Uterus (tissue), 3 donors: ENCODE measurements at regions not wholly inside any gene's neighbourhood (a gene's known extent, or its start where the extent isn't known, plus 50 kb on each side); places are given as distances from the start of the nearest gene placed in this dataset.

ENCODE experiments used
- DNase-seq, 2 donors: peaks; one replicate each; pipeline ENCODE4 v3.0.0-alpha.2; 2019 to 2020
- H3K27ac ChIP-seq, 2 donors: fragments of 200-600 bp; sonication (generic); 1 replicate in 1 of 2; 2 replicates in 1 of 2; pipeline ENCODE4 v1.5.1; 2016 to 2018
- H3K27me3 ChIP-seq, 2 donors: fragments of 200-600 bp; sonication (generic); one replicate each; pipeline ENCODE4 v1.5.1; 2018 to 2019; ENCODE audit warnings: control low read depth in 1 of 2
- H3K36me3 ChIP-seq, 2 donors: fragments of 200-600 bp; sonication (generic); one replicate each; pipeline ENCODE4 v1.5.1; 2019; ENCODE audit warnings: control low read depth in 1 of 2
- H3K4me1 ChIP-seq, 2 donors: fragments of 200-600 bp; sonication (generic); one replicate each; pipeline ENCODE4 v1.5.1; 2018 to 2019; ENCODE audit warnings: control low read depth in 1 of 2
- H3K4me3 ChIP-seq, 2 donors: fragments of 200-600 bp; sonication (generic); 1 replicate in 1 of 2; 2 replicates in 1 of 2; pipeline ENCODE4 v1.5.1; 2018 to 2019; ENCODE audit warnings: mild to moderate bottlenecking in 1 of 2
- H3K9me3 ChIP-seq, 2 donors: fragments of 200-600 bp; sonication (generic); one replicate each; pipeline ENCODE4 v1.5.1; 2019; ENCODE audit warnings: control low read depth in 1 of 2
- CTCF ChIP-seq, 4 experiments: fragments of 200-600 bp in 2 of 4; fragments of 450-650 bp in 2 of 4; sonication (generic) in 2 of 4; IDR thresholded peaks; one replicate each; pipeline ENCODE4 v1.5.1; 2016 to 2019; ENCODE audit warnings: antibody characterized with exemption in 4 of 4, mild to moderate bottlenecking in 2 of 4, moderate library complexity in 1 of 4
- POLR2A ChIP-seq, 2 donors: fragments of 450-650 bp; IDR thresholded peaks; one replicate each; pipeline ENCODE4 v1.6.1; 2016; ENCODE audit warnings: antibody characterized with exemption in 2 of 2, mild to moderate bottlenecking in 1 of 2, moderate library complexity in 1 of 2
- intact Hi-C: fragments of 100-400 bp; cut with DNase I; formaldehyde crosslinking; loops from one replicate; pipeline ENCODE4 v1.15.1; 2023; ENCODE audit warnings: low total_unique reads
- donor health status: DM: yes; HTN: yes; CAD: no.

GRCh38 chr4:14259936-14260335 lies 632.4 kb upstream of the BOD1L1 start:
- Histone ChIP-seq H3K27me3 (no peaks in the 10 kb centered on the region), H3K4me3 (no peak overlapping the region), H3K27ac (no peak overlapping the region), H3K4me1 (no peaks in the 10 kb centered on the region), H3K36me3 (no peaks in the 10 kb centered on the region), H3K9me3 (no peaks in the 10 kb centered on the region)
- no peak for DNase-seq
- no peak for TF ChIP-seq CTCF (IDR thresholded peaks at IDR 0.05)
- TF ChIP-seq POLR2A (IDR thresholded peaks at IDR 0.05), result no peak
- intact Hi-C loops, result no loop called here

GRCh38 chr4:14260591-14260990 lies 633.1 kb upstream of the BOD1L1 start:
- no peaks in the 10 kb centered on the region for H3K36me3 ChIP-seq
- H3K4me3 ChIP-seq, result no peak overlapping the region
- H3K4me1 ChIP-seq, result no peaks in the 10 kb centered on the region
- H3K9me3 ChIP-seq, result no peaks in the 10 kb centered on the region
- TF ChIP-seq CTCF (IDR thresholded peaks at IDR 0.05) (no peak), POLR2A (IDR thresholded peaks at IDR 0.05) (no peak)
- intact Hi-C loops, result no loop called here
- DNase-seq, result no peak
- H3K27ac ChIP-seq, result no peak overlapping the region
- H3K27me3 ChIP-seq, result no peaks in the 10 kb centered on the region

GRCh38 chr4:14262221-14262620 lies 634.7 kb upstream of the BOD1L1 start:
- no peak for DNase-seq
- no peak overlapping the region for H3K4me3 ChIP-seq
- no peaks in the 10 kb centered on the region for H3K27me3 ChIP-seq
- H3K4me1 ChIP-seq, result no peaks in the 10 kb centered on the region
- H3K36me3 ChIP-seq, result no peaks in the 10 kb centered on the region
- no peak overlapping the region for H3K27ac ChIP-seq
- H3K9me3 ChIP-seq, result no peaks in the 10 kb centered on the region
- intact Hi-C loops, result no loop called here
- TF ChIP-seq POLR2A (IDR thresholded peaks at IDR 0.05), result no peak
- no peak for TF ChIP-seq CTCF (IDR thresholded peaks at IDR 0.05)

GRCh38 chr4:14264437-14264836 lies 636.9 kb upstream of the BOD1L1 start:
- TF ChIP-seq CTCF (IDR thresholded peaks at IDR 0.05) (no peak), POLR2A (IDR thresholded peaks at IDR 0.05) (no peak)

GRCh38 chr4:14265651-14266050 lies 638.1 kb upstream of the BOD1L1 start:
- no peak overlapping the region for H3K4me3 ChIP-seq
- intact Hi-C loops, result no loop called here
- no peak for TF ChIP-seq CTCF (IDR thresholded peaks at IDR 0.05)
- no peak for TF ChIP-seq POLR2A (IDR thresholded peaks at IDR 0.05)

More at GRCh38 chr4:14264437-14264836, 636.9 kb upstream of the BOD1L1 start:
- no peaks in the 10 kb centered on the region for H3K36me3 ChIP-seq
- H3K4me1 ChIP-seq, result no peaks in the 10 kb centered on the region
- intact Hi-C loops, result no loop called here
- DNase-seq, result no peak
- H3K27me3 ChIP-seq, result no peaks in the 10 kb centered on the region
- H3K27ac ChIP-seq, result no peak overlapping the region
- no peaks in the 10 kb centered on the region for H3K9me3 ChIP-seq
- no peak overlapping the region for H3K4me3 ChIP-seq

More at GRCh38 chr4:14265651-14266050, 638.1 kb upstream of the BOD1L1 start:
- Histone ChIP-seq H3K27ac (no peak overlapping the region), H3K9me3 (no peaks in the 10 kb centered on the region), H3K4me1 (no peaks in the 10 kb centered on the region), H3K36me3 (no peaks in the 10 kb centered on the region), H3K27me3 (no peaks in the 10 kb centered on the region)
- no peak for DNase-seq
